Activated CD4-positive, alpha-beta T cell treated with anti-CD3 and anti-CD28 coated beads, Interleukin-2, amount 10 ng/mL, durations not matched to agents 7 days and 5 days (primary cell): ENCODE measurements at regions not wholly inside any gene's neighbourhood (a gene's known extent, or its start where the extent isn't known, plus 50 kb on each side); places are given as distances from the start of the nearest gene placed in this dataset.
"Not testable (repeated sequence)": the region's sequence is repeated elsewhere in the genome, so short reads cannot be mapped to it uniquely, and the experiment has no call there.

ENCODE experiments used
- CTCF ChIA-PET: fragments of 350-600 bp; sonication (Branson Sonifier 250); formaldehyde crosslinking; loops from one replicate; lab custom pipeline; 2021; ENCODE audit warnings: antibody characterized with exemption; lab: Charles Lee
- POLR2A ChIA-PET: fragments of 350-600 bp; sonication (Branson Sonifier 250); formaldehyde crosslinking; loops from one replicate; lab custom pipeline; 2021; ENCODE audit warnings: antibody characterized with exemption; lab: Charles Lee
- DNase-seq: peaks from one replicate; pipeline ENCODE4 v3.0.0-alpha.2; 2020
- H3K27ac Mint-ChIP-seq: one replicate; pipeline ENCODE4 v1.8.0; 2021; ENCODE audit warnings: mild to moderate bottlenecking, moderate library complexity, mixed read lengths
- H3K27me3 Mint-ChIP-seq: one replicate; pipeline ENCODE4 v1.8.0; 2021; ENCODE audit warnings: mixed read lengths
- H3K36me3 Mint-ChIP-seq: one replicate; pipeline ENCODE4 v1.8.0; 2021; ENCODE audit warnings: low read depth, mixed read lengths
- H3K4me1 Mint-ChIP-seq: one replicate; pipeline ENCODE4 v1.8.0; 2021; ENCODE audit warnings: mixed read lengths
- H3K4me3 Mint-ChIP-seq: one replicate; pipeline ENCODE4 v1.8.0; 2021; ENCODE audit warnings: mild to moderate bottlenecking, moderate library complexity, mixed read lengths
- H3K9me3 Mint-ChIP-seq: one replicate; pipeline ENCODE4 v1.8.0; 2021; ENCODE audit warnings: mixed read lengths

DNA sequence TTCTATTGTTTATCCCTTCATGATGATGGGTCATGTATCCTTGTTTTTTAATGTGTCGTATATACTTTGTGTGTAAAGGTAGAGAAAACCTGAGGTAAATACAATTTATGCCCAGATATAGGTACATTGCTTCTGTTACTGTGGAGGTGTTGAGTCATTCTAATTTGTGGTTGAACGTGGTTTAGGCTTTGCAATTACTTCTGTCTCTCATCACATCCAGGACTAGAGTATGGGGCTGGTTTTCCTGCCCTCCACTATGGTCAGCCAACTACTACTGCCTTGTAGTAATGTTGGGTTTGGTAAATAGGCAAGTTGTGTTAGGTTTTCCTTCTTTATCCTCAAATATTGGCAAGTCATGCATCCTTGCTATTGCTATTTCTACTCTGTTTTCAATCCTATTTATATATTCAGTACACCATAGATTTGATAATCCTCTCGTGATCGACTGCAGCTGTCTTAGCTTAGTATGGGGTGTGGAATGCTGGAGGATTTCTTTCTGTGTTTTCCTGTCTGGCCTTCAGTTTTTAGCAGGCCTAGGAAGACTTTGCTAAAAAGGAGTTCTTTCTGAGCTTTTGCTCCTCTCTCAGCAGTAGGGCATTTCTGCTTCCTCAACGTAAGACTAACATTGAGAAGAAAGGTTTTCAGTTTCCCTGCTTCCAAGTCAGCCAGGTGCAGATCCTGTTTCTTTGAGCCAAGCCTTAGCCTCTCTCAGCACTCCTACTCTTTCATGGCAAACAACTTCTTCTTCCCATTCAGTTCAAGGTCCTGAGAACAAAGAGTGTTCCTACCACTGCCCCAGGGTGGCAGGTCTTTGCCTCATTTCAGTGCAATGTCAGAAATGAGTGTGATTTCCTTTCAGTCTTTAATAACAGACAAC, 844.4 kb upstream of the CDH18 start:
- Mint-ChIP-seq H3K27me3 (no peaks in the 10 kb centered on the region), H3K36me3 (no peaks in the 10 kb centered on the region), H3K27ac (no peak overlapping the region), H3K4me3 (no peak overlapping the region), H3K4me1 (no peaks in the 10 kb centered on the region), H3K9me3 (no peaks in the 10 kb centered on the region)
- ChIA-PET POLR2A (no interaction called here), CTCF (no interaction called here)
- DNase-seq = no peak

DNA sequence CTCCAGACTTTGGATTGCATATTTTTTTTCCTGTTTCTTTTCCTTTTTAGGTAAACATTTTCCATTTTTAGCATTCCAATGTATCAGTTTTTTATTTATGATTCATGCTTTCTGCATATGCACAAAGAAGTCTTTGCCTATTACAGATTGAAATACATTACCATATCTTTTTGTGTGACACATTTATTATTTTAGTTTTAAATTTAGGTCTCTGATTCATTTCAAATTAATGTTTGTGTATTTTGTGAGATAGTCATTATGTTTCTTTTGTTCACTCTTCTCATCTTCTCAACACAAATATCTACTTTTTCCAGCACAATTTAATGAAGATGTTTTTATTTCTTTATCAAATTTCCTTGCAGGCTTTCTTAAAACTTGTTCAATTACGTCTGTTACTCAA, 838.0 kb upstream of the CDH18 start:
- H3K27me3 Mint-ChIP-seq, DNase-seq, H3K4me3 Mint-ChIP-seq, H3K9me3 Mint-ChIP-seq, H3K4me1 Mint-ChIP-seq, H3K27ac Mint-ChIP-seq, POLR2A ChIA-PET, CTCF ChIA-PET, H3K36me3 Mint-ChIP-seq: not testable (repeated sequence)

DNA sequence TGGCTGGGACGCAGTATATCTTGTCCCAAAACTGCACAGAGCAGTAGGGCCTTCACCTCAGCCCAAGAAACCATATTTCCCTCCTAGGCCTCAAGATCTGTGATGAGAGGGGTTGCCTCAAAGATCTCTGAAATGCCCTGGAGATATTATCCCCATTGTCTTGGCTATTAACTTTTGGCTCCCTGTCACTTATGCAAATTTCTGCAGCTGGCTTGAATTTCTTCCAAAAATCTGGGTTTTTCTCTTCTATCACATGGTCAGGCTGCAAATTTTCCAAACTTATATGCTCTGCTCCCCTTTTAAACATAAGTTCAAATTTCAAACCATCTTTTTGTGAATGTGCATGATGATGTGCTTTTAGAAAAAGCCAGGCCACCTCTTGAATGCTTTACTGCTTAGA, 809.2 kb upstream of the CDH18 start:
- H3K27ac Mint-ChIP-seq, POLR2A ChIA-PET, H3K4me3 Mint-ChIP-seq, DNase-seq, CTCF ChIA-PET, H3K27me3 Mint-ChIP-seq, H3K4me1 Mint-ChIP-seq, H3K36me3 Mint-ChIP-seq, H3K9me3 Mint-ChIP-seq: not testable (repeated sequence)

DNA sequence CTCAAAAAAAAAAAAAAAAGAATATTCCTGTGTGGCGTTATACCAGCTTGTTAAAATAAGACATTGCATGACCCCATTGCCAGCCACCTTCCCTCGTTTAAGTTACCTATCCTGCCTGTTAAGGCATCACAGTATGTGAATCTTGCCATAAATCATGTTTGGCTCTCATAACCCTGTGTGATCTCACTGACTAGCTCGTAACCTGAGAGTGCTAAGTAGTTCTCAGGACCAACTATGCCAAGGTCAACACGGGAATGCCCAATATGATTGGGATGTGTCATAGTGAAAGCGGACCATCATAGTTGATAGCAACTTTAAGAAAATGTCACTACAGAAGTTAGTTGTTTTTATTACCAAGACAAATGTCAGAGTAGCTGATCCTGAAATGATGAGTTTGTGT, 796.8 kb upstream of the CDH18 start:
- DNase-seq, CTCF ChIA-PET, POLR2A ChIA-PET, H3K9me3 Mint-ChIP-seq, H3K4me3 Mint-ChIP-seq, H3K36me3 Mint-ChIP-seq, H3K27ac Mint-ChIP-seq, H3K4me1 Mint-ChIP-seq, H3K27me3 Mint-ChIP-seq: not testable (repeated sequence)

DNA sequence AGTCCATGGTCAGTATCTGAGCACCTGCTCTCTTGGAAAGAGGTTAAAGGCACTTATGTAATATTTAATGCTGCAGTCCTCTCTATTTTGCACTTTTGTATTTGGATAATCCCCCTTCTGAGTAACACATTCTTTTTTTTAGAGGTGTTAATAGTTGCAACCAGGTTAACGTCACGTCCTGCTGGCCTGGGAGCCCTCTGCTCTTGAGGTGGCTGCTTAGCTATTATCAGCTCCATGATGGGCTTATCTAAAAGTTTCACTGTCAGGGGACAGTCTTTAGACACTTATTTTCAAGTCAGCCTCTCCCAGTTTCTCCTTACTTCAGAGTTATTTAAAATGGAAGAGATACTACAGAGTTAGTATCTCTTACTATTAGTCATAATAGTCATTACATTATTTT, 795.5 kb upstream of the CDH18 start:
- H3K4me3 Mint-ChIP-seq, CTCF ChIA-PET, H3K27me3 Mint-ChIP-seq, DNase-seq, H3K9me3 Mint-ChIP-seq, H3K27ac Mint-ChIP-seq, H3K4me1 Mint-ChIP-seq, POLR2A ChIA-PET, H3K36me3 Mint-ChIP-seq: not testable (repeated sequence)

DNA sequence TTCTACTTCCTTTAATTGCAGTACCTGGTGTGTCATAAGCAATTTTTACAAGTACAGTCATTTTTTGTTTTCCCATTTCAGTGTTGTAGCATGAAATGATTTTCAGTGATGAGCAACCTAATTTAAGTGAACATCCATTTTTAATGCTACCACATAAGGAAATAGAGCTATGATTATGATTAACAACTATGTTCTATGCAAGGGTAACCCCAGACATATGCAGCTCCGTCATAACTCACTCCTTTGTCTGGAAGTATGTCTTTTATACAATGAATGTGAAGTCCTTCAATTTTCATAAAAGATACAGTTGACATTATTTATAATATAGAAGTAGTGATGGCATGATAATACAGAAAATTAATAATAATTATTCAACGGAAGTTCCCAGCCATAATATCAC, 783.3 kb upstream of the CDH18 start:
- H3K4me1 Mint-ChIP-seq, H3K9me3 Mint-ChIP-seq, H3K4me3 Mint-ChIP-seq, H3K27ac Mint-ChIP-seq, CTCF ChIA-PET, POLR2A ChIA-PET, H3K27me3 Mint-ChIP-seq, DNase-seq, H3K36me3 Mint-ChIP-seq: not testable (repeated sequence)

DNA sequence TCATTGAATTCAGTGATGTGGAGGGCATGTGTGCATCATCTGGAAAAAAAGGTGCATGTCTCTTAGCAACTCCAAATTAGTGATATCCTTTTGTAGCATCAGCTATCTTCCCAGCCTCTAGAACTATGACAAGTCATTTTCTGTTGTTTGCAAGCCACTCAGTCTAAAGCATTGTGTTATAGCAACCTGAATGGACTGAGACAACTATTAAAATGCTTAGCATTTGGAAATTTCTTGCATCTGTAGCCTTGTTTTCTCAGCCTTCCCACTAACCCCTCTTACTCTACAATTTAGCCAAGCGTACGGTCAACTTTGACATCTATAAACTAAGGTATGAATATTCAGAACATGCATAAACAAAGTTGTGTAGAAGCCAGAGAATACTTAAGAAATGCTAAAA, 777.1 kb upstream of the CDH18 start:
- H3K4me3 Mint-ChIP-seq, H3K36me3 Mint-ChIP-seq, H3K27ac Mint-ChIP-seq, H3K4me1 Mint-ChIP-seq, DNase-seq, H3K27me3 Mint-ChIP-seq, POLR2A ChIA-PET, H3K9me3 Mint-ChIP-seq, CTCF ChIA-PET: not testable (repeated sequence)

DNA sequence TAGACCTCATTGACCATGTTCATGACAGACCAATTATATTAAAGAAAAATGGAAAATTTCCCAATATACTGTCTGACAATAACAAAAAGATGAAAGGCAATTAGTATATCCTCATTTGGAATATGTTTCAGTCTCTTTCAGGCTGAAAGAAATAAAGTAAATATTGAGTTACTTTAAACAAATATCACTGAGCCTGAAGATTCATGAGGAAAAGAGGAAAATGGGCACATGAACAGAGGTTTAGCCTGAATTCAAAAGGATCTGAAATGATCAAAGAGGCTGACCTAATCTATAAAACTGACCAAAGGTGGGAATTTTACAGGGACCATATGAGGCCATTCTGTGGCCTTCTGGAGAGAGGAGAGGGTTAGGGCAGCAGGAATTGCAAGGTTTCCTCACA, 771.5 kb upstream of the CDH18 start:
- H3K4me3 Mint-ChIP-seq, H3K27ac Mint-ChIP-seq, H3K9me3 Mint-ChIP-seq, H3K27me3 Mint-ChIP-seq, CTCF ChIA-PET, POLR2A ChIA-PET, H3K4me1 Mint-ChIP-seq, H3K36me3 Mint-ChIP-seq, DNase-seq: not testable (repeated sequence)

DNA sequence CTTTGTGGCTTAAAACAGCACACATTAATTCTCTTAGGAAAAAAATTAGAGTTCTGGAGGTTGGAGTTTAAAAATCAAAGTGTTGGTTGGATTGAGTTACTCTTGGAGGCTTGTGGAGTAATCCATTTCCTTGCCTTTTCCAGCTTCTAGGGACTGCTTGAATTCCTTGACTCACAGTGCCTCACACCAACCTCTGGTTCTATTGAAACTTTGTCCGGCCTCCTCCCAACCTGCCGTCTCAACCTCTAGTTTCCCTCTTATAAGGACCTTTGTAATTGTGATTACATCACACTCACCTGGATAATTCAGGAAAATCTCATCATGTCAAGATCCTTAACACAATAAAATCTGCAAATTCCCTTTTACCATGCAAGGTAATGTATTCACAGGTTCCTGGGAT, 764.2 kb upstream of the CDH18 start:
- H3K4me1 Mint-ChIP-seq, H3K36me3 Mint-ChIP-seq, H3K27ac Mint-ChIP-seq, H3K9me3 Mint-ChIP-seq, H3K4me3 Mint-ChIP-seq, DNase-seq, H3K27me3 Mint-ChIP-seq, CTCF ChIA-PET, POLR2A ChIA-PET: not testable (repeated sequence)

DNA sequence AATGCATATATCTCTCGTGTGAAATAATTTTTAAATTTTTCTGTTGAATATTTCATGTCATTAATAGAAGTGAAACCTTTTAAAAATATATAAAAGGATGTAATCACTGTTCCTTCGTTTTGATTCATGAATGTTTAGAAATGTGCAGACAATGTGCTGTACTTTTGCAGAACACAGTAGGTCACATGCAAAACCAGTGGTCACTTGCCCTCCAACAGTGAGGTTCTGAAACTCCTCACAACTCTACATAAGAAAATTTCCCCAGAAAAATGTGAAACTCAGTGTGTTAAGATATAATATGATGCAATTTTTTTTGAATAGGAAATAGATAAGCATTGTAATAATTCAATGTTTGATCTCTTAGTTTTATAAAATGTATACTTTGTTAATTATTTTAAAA, 747.7 kb upstream of the CDH18 start:
- H3K36me3 Mint-ChIP-seq, H3K27me3 Mint-ChIP-seq, H3K4me3 Mint-ChIP-seq, H3K9me3 Mint-ChIP-seq, DNase-seq, H3K4me1 Mint-ChIP-seq, H3K27ac Mint-ChIP-seq, POLR2A ChIA-PET, CTCF ChIA-PET: not testable (repeated sequence)

DNA sequence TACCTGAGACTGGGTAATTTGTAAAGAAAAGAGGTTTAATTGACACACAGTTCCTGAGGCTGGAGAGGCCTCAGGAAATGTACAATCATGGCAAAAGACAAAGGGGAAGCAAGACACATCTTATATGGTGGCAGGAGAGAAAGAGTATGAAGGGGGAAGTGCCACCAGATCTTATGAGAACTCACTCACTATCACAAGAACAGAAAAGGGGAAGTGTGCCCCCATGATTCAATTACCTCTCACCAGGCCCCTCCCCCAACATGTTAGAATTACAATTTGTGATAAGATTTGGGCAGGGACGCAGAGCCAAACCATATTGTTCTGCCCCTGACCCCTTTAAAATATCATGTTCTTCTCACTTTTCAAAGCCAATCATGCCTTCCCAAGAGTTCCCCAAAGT, 744.2 kb upstream of the CDH18 start:
- POLR2A ChIA-PET, DNase-seq, H3K4me3 Mint-ChIP-seq, CTCF ChIA-PET, H3K9me3 Mint-ChIP-seq, H3K36me3 Mint-ChIP-seq, H3K27me3 Mint-ChIP-seq, H3K4me1 Mint-ChIP-seq, H3K27ac Mint-ChIP-seq: not testable (repeated sequence)

DNA sequence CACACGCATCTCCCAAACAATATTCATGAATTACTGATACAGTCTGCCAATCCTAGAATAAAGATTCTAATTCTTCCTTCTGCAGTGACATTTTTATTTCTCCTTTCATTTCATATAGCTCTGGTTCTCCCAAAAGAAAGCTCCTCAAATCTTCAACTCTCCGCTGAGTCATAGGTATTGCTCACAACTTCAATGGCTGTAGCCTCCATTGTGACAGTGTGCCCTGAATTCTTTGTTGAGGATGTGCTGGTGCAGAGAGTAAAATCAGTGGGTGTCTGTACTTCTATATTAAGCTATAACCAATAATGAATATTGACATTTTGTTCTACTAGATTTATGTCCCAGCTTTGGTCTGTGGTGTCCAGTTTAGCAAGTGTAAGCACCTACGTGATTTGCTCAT, 733.3 kb upstream of the CDH18 start:
- POLR2A ChIA-PET, CTCF ChIA-PET, H3K4me3 Mint-ChIP-seq, H3K27ac Mint-ChIP-seq, H3K9me3 Mint-ChIP-seq, H3K27me3 Mint-ChIP-seq, DNase-seq, H3K36me3 Mint-ChIP-seq, H3K4me1 Mint-ChIP-seq: not testable (repeated sequence)

DNA sequence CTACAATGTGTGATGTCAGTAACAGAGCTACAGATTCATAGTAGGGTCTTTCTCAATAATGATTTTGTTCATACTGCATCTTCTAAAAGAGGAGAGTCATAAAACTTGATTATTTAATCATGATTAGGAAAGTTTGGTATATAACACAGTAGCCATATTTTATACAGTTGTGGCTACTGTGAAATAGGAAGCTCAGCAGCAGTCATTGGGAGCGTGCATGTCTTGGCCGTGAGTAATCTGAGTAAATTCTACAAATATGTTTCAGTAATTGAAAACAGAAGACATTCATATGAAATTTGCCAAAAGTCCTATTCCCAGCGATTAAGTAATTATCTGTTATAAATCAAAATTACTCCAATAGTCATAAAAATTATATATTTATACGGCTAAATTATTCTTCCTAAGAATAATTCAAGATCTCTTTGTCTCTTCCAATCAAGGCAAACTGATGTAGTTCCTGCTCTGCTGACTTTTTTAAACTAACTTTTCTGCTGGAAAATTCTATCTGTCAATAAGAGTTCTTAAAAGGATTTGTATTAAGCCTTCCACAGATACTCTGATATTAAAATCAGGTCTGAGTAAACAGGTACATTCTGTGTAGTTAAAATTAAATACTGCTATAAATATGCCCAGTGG, 723.6 kb upstream of the CDH18 start:
- DNase-seq, CTCF ChIA-PET, H3K4me1 Mint-ChIP-seq, H3K36me3 Mint-ChIP-seq, H3K27ac Mint-ChIP-seq, POLR2A ChIA-PET, H3K27me3 Mint-ChIP-seq, H3K4me3 Mint-ChIP-seq, H3K9me3 Mint-ChIP-seq: not testable (repeated sequence)

DNA sequence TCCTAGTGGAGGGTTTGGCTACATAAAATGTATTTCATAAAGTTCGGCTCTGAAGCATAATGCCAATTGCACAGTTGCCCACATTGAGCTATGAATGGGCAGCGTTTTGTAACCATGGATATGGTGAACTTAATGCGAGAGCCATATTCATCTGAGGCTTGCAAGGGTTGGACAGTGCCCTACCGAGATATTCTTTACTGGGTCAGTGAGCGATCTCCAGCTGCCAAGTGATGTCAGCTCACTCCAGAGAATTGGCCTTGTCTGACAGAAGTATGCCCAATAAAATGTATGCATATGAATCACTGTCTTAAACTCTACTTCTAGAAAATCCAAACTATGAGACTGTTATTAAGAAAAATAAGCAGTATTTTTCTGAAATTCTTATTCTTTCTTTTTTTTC, 719.6 kb upstream of the CDH18 start:
- H3K4me1 Mint-ChIP-seq, POLR2A ChIA-PET, H3K36me3 Mint-ChIP-seq, H3K27me3 Mint-ChIP-seq, DNase-seq, H3K4me3 Mint-ChIP-seq, CTCF ChIA-PET, H3K9me3 Mint-ChIP-seq, H3K27ac Mint-ChIP-seq: not testable (repeated sequence)
